HG03460 (cell line): ENCODE measurements at regions not wholly inside any gene's neighbourhood (a gene's known extent, or its start where the extent isn't known, plus 50 kb on each side); places are given as distances from the start of the nearest gene placed in this dataset.

Source experiments
- ATAC-seq: cut with Tn5 transposase; IDR thresholded peaks from one replicate; pipeline ENCODE4 v1.9.1; 2021; ENCODE audit not compliant: unreplicated experiment

DNA sequence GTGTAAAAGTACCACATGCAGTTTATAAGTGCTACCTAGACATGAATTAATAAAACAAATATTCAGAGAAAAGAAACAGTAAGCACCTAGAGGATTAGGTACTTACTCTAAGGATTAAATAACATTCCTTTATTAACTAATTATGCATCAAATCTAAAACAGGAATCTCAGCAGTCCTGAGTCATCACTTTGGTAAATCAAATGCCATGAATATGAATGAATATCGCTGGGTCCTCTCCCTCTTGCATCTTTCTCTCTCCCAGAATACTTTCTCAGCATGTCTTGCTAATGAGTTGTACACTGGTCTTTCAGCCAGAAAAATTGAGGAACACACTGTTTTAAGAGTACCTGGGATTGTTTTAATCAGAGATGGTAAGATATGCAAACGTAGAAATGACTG lies 225.5 kb upstream of the NFE2L3 start:
- ATAC-seq: no peak

DNA sequence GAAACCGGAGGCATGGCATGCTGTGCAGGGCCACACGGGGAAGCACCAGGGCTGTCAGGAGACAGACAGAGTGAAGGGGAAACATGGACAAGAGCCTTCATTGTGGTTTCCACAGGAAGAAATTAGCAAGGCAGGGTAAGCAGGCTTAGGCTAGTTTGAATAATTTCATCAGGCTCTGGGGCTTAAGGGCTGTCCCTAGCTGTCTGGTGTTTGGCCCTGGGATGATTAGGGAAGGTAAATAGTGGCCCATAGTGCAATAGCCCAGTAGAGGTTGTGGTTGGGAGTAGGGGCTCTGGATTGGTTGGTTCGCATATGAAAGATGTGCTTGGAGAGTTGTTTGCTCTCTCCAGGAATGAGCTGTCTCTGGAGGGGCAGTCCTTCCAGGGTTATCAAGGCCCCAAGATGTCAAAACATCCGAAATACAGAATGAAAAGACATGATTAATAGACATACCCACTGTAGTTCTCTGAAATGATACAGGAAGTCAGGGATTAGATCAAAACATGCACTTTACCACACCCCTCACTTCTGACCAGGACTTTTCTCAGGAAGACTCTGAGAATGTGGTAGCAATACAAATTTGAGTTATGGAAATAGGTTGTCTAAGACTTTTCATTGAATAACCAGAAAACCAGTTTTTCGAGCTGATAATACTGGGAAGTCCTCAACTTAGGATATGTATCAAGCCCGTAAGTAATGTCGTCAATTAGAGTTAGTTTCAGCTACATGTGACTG lies 224.9 kb upstream of the NFE2L3 start:
- no peak for ATAC-seq

DNA sequence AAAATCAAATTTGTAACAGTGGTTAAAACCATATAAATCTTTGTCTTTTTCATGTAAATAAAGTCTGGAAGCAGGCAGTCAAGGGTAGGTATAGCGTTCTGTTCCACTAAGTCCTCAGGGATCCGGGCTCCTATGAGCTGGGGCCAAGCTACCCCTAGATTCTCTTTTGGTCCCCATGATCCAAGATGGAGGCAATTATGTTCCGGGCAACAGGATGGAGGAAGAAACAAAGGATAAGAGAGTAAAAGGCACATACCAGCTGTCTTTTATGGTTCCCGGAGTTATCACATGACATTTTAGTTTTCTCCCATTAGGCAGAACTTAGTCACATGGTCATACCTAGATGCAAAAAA lies 224.4 kb upstream of the NFE2L3 start:
- ATAC-seq: no peak

DNA sequence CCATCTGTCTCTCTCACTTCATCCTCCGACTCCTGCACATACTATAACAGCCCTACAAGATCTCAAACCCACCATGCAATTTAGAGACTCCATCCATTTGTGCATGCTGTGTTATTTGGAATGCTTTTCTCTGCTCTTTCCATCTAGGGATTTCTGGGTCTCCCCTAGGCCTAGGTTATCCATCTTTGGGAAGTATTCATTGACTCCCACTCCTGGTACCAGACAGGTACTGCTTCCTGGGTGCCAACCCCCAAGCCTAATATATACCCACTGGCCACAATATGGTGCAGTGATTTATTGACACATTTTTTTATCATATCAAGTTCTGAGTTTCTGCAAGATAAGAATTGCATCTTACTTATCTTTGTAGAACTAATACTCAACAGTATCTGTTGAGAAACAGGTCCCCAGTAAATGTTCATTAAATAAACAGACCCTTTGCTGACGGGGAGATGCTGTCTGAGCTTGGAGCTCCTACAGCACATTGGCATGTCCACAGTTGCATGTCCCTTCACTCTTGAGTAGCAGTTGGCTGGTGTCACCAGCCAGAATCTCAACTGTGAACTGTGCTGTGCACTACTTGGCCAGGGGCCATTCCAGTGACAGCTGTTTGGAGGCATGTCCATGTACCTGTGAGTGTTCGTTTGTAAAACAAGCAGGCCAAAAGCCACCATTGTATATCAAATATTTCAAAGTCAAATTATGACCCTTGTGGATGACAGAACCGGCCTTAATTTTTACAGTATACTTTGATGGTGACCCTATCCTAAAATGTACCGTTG lies 223.3 kb upstream of the NFE2L3 start:
- ATAC-seq: no peak

DNA sequence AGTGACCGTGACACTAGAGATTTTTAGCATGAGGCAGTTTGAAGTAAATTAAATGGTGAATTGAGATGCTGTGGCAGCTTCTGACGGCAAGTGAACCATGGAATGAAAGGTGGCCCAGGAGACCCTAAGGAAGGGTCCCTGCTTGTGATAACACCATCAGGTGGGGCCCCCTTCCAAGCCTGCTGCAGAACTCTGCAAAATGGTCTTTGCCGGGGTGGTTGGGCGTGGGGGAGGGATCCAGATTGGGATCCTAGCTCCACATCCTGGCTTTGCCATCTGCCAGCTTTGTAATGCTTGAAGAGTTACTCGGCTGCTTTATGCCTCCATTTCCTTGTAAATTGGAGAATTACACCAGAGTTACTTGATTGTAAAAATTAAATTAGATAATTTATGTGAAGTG lies 222.6 kb upstream of the NFE2L3 start:
- no peak for ATAC-seq

DNA sequence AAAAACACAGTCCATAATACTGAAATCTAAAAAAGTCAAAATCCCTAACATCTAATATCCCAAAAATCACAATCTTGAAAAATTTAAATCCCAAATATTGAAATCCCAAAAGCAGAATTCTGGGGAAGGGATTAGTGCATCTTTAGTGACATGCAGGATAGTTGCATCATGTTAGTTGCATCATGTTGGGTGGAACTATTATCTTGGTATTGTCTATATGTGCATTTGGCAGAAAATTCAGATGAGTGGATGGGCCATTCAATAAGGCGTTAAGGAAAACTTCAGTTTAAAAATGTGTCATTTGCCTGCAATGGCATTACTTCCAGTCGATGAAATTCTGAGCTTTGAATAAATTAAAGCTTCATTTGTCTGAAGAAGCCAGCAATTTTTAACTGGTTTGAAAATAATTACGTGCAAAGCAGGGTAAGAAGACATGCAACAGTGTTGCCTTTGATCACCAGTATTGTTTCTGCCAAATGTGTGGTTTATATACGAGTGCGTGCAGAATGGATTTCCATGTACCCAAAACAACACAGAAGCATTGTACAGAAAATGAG lies 221.4 kb upstream of the NFE2L3 start:
- ATAC-seq: no peak

DNA sequence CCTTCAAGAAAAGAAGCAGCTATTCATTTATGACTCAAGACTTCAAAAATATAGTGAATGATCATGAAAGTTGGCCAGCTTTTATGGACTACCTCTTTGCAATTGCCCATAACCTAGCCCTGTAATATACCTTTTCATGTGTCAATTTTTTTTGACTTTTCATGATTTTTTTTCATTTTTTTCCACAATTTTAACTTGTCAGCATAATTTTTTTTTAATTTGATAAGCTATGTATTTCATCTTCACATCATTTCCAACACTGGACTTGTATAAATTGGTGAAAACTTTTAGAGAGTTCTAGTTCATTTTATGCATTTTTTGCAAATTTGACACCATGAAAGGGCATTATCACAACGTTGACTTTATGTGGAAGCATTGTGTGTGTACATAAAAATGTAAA lies 220.8 kb upstream of the NFE2L3 start:
- ATAC-seq: no peak

DNA sequence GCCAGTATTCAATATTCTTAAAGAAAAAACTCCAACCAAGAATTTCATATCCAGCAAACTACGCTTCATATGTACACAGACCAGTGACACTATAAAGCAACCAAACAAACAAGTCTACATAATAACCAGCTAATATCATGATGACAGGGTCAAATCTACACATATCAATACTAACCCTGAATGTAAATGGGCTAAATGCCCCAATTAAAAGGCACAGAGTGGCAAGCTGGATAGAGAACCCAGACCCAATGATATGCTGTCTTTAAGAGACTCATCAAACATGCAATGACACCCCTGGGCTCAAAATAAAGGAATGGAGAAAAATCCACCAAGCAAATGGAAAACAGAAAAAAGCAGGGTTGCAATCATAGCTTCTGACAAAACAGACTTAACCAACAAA lies 218.1 kb upstream of the NFE2L3 start:
- no peak for ATAC-seq

DNA sequence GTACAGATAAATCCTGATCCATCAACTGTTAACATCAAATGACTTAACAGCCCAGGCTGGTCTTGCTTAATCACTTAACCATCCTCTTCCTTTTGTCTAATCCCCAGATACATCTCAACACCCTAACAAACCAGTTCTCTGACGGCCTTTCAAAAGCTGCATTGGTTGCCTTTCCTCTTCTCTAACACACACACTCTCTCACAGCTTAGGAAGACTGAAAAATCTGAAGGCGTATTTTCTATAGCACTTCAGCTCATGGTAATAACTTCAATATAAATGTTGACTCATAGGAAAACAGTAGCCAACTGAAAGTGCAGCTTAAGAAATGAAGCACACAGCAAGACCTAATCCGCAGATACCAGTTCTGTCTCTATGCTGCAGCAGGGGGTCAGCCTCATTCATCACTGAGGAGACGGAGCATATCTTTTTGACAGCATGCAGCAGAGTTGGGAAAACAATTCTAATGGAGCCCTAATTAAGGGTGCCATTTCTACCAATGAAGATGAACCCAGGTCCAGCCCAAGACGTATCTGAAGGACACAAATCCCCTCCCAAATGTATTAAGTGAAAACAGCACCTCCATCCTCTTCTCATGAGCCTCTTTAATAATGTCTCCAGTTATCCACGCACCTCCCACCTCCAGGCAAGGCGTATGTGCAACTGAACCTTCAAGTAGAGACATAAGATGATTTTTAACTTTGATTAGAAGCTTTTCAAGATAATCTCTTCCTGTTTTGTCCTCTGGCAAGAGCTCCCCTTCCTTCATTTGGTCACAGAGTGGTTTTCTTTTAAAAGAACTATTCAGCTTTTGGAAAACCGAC lies 211.7 kb upstream of the NFE2L3 start:
- peak; percentile 37 for ATAC-seq

DNA sequence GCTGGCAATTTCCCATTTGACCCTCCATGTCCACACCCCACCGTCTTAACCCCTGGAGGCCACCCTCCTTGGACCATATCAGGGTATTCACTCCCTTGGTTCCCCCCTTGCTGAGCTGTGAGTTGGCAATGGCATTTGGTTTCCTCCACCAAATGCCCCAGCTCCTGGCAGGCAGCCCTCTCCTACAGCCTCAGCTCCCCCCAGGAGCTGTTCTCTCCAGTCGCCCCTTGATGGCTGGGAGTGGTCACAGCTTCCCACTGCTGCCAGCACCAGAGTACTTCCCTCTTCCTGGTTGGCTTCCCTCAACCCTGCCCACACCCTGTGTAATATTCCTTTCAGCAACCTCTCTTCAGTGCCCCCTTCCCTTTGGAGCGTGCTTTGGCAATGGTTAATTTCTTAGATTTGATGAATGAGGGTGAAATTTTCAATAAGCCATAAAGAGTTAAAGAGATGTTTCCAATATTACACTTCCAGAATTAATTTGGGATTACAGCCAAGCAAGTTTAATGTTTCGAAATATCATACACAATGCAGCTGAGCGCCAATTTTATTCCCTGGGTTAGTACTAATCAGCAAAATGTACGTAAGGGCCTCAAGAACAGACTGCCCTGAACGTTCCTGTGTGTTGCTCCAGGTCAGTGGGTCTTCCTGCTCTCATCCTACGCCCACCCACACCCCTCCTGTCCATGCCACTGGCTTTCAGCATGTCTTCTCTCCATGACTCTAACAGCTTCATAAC lies 207.1 kb upstream of the NFE2L3 start:
- no peak for ATAC-seq

DNA sequence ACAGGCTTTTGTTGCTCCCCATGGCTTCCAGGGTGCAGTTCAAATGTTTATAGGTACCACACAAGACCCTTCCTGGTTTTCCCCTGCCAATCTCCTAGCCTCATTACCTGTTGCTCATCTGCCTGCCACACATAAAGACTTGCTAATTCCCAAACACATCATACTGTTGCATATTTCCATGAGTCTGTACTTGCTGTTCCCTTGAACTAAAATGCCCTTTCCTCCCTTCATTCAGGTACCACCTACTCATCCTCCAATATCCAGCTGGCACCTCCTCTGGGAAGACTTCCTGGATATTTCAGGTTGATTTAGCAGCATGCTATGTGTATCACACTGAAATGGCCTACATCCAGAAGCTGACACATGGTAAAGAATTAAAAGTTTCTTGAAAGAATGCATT lies 206.4 kb upstream of the NFE2L3 start:
- no peak for ATAC-seq

DNA sequence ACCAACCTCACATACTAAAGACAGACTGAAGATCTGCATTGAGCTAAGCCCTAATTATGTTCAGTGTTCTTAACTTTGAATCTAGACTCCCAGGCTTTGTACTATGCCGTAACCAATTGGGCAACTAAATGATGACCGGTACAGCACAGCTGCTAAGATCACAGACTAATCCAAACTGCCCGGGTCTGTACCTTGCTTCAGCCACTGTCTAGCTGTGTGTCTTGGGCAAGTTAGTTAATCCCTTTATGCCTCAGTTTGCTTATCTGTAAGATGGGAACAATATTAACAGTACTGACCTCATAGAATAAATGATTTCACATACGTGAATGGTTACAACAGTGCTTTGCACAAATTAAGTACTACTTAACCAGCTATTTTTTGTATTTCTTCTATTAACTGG lies 205.8 kb upstream of the NFE2L3 start:
- no peak for ATAC-seq

DNA sequence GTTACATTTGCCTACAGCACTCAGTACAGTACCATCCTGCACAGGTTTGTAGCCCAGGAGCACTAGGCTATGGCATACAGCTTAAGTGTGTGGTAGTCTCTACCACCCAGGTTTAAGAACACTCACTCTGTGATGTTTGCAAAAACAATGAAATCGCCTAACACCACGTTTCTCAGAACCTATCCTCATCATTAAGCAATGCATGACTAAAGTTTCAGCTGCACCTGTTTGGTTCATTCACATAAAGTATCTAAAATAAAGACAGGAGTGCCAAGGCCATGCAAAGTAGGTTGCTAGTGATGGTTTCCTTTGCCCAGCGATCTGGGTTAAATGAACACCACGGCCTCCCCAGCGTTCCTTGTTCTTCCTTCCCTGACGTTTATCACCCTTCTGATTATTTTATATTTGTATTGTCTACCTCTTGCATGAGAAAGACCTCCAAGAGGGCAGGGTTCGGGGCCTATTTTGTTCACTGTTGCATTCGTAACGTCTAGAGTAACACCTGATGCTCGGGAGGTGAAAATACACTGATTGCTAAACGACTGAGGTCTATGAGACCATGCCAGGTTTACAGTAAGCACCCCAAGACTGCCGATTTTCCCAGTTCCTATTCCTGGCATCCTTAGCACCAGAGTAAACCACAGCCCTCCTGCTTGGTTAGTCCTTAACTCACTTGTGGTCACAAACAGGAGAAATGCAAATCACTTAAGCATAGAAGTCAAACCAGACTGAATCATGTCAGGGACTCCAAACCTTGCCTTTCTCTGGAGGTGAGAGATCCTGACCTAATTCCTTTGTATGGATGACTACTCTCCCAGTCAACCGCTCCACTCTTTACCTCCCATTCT lies 204.1 kb upstream of the NFE2L3 start:
- ATAC-seq: no peak

DNA sequence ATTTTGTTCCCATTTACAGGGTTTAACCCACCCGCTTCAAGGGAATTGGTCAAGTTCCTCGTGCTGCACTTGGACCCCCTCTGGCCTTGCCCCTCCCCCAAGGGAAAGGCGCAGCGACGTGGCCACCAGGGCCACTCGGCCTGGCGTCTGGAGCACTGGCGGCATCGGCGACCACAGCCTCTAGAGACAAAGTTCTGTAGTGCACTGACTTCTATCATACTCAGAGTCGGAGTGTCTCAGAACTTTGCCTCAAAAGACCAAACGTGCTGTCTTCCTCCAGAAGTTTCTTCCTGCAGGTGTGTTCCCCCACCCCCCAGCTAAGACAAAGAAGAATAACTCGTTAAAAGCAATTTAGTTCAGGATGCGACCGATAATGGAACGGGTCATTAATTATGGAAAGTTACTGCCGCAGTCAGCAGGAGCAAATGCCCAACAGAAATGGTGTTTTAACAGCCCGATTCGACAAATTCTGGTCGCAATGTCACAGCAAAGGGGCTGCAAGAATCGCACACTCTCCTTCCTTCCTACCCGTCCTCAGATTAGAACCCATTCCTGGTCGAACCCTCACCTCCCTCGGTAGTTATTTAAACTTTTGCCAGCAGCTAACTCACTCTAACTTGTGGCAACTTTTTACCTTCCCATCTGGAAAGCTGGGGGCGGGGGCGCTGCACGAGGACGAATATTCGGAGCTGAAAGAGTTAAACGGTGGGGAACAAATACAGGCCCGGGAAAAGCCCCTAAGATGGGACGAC lies 202.1 kb upstream of the NFE2L3 start:
- no peak for ATAC-seq

DNA sequence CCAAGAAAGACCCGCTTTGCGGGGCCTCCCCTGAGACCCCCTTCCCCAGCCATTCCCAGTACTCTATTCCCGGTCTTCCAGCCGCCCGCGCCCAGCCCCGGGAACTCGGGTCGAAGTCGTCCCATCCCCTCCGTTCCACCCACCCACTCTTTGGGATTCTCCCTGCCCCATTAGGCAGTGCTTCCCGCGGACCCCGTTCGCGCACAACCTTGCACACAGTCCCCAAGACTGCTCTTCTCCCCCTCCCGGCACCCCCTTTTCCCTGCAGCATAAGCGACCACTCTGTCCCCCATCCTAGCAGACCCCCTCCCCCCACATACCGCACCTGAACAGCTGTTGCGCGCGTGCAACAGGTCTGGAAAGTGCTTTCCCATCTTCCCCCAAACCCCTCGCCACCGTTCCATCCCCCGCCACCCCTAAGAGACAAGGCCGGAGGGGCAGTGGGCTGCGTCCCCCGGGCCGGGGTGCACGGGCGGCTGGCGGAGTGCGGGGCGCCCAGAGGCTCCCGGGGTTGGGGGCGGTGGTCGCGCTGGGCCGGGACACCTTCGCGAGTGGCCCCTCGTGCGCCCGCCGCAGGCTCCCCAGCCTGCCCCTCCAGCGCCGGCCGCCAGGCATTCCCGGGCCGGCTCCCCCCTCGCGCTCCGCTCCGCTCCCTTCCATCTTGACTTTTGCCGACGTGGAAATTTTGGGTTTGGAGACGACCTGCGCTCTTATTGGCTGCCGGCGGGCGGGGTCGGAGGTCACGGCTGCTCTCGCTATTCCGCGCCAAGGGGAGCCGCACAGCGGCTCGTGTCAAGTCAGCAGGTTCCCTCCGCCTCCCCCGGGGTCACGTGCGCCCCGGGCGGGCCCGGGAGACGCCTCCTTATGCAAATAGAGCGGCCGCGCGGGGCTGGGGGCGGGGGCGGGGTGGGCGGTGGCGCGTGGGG lies 201.2 kb upstream of the NFE2L3 start:
- ATAC-seq: peak; percentile 87

DNA sequence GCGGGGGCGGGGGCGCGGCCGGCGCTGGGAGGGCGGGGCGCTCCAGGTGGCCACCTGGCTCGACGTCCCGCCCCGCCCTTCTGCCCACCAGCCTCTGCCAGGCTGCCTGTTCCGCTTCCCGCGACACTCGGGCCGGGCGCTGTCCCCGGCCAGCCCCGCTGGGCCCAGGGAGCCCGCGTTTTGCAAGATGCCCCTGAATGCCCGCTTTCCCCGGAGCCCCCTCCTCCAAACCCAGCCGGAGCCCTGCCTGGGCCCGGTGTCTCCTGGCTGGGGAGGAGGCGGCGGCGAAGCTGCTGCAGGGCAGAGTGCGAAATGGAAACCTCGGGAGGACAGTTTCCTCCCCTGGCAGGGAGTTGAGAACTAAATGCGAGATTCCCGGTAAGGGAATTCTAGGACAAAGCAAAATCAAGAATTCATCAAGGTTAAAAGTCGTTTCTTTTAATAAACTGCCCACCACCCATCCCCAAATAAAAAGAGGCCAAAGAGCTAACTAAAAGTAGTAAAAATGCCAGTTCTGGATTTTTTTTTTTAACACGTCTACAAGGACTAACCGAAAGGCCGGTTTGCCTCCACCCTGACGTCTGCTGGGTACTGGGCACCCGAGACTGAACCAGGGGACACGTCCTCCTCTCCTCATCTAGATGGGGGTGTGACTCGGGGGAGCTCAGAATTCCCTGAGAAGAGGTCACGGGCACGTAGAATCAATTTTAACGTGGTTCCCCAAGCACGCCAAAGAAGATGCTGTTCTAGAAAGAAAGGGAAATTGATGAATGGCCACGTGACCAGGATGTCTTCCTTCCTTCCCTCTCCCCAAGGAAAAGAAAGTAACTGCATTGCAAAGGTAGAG lies 200.4 kb upstream of the NFE2L3 start:
- no peak for ATAC-seq
